ENCODE measurements at regions not wholly inside any gene's neighbourhood (a gene's known extent, or its start where the extent isn't known, plus 50 kb on each side); places are given as distances from the start of the nearest gene placed in this dataset.
"Not testable (repeated sequence)": the region's sequence is repeated elsewhere in the genome, so short reads cannot be mapped to it uniquely, and the experiment has no call there.

GRCh38 chr1:178572604-178573003, 59.7 kb downstream of the TEX35 start:
- no peak for DNase-seq

DNA sequence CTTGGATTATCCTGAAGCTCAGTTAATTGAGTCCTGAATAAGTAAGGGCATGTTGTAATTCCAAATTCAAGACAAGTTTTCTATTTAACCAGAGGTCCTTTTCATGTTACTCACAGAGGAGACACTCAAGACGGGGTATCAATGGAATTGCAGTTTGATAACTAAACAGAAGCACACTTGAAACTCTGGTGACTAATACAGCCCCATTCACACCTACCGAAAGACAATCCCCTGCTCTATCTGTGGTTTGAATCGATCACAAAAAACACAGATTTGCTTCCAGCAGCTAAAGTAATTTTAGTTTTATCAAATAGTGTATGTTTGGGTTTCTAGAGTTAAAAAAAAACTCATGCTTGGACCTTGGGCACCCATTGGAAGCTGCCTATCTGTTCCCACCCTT, 60.4 kb downstream of the TEX35 start:
- DNase-seq: no peak

- no peak for DNase-seq
Observed at GRCh38 chr1:178574345-178574744, 61.4 kb downstream of the TEX35 start.

- DNase-seq: no peak
Observed at GRCh38 chr1:178575611-178576361, 62.9 kb downstream of the TEX35 start.

GRCh38 chr1:178576841-178577240, 63.9 kb downstream of the TEX35 start:
- no peak for DNase-seq

- no peak for DNase-seq
Observed at GRCh38 chr1:178577882-178578281, 65.0 kb downstream of the TEX35 start.

DNA sequence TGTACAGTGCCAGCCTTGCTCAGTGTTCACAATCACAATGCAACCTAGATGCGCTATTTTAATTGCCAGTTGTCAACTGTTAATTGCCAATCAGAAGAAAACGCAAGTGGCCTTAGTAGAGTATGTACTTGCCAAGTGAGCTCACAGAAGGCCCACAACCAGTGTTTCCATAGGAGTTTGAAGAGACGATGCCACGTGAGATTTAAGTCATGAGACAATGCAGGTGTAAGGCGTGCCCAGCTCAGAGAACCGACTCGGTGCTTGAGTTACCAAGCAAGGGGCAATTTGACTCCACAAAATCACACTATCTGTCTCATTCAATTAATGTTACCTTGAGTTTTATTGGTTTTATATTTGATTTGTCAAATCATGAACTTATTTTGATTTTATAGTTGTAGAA, 65.6 kb downstream of the TEX35 start:
- no peak for DNase-seq

GRCh38 chr1:178579095-178579494, 66.2 kb downstream of the TEX35 start:
- DNase-seq: no peak

GRCh38 chr1:178579562-178579961, 66.7 kb downstream of the TEX35 start:
- no peak for DNase-seq

- DNase-seq: no peak
Observed at GRCh38 chr1:178580096-178580495, 67.2 kb downstream of the TEX35 start.

DNA sequence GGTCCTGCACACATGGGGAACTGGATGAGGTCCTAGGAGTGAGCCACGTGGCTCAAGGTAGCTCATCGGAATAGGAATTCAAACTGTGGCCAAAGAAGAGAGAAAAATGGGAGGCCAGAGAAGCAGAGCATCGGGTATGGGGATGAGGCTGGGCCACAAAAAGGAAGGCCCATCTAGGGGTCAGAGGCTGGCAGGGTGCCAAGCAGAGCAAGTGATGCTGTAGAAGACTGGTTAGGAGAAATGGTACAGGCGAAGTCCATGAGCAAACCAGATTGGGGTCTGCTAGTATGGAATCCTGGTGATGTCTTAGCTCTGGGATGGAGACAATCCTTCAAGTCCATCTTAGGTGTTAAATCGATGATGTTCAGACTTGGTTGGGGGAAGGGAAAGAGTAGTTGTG, 68.0 kb downstream of the TEX35 start:
- no peak for DNase-seq

GRCh38 chr1:178581351-178582303, 68.7 kb downstream of the TEX35 start:
- no peak for DNase-seq

DNA sequence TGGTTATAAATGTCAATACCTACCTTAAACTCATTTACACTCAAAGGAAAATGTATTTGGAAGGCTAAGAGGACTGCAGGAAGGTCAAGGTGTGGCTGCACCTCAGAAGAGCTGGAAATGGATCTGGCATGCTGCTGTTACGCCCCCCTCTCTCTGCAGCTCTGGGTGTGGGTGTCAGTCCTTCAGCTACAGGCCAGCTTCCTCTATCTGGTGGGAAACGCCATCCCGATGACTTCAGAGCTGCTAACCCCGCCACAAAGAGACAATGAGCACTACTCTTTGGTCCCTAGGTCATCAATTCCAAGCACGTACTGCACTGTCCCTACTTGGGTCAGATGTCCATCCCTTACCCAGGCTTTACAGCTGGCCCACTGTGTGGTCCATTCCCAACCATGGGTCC, 74.2 kb downstream of the TEX35 start:
- DNase-seq: no peak

- DNase-seq: no peak
Observed at GRCh38 chr1:178587975-178588374, 75.1 kb downstream of the TEX35 start.

DNA sequence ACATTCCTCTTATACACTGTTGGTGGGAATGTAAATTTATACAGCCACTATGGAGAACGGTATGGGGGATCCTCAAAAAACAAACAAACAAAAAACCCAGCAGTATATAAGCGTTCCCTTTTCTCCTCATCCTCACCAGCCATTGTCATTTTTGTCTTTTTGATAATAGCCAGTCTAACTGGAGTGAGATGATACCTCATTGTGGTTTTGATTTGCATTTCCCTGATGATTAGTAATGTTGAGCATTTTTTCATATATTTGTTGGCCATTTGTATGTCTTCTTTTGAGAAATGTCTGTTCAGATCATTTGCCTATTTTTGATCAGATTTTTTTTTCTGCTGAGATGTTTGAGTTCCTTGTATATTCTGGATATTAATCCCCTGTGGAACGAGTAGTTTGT, 76.1 kb downstream of the TEX35 start:
- not testable (repeated sequence) for DNase-seq

- DNase-seq: not testable (repeated sequence)
Observed at GRCh38 chr1:178591811-178592210, 78.9 kb downstream of the TEX35 start.

DNA sequence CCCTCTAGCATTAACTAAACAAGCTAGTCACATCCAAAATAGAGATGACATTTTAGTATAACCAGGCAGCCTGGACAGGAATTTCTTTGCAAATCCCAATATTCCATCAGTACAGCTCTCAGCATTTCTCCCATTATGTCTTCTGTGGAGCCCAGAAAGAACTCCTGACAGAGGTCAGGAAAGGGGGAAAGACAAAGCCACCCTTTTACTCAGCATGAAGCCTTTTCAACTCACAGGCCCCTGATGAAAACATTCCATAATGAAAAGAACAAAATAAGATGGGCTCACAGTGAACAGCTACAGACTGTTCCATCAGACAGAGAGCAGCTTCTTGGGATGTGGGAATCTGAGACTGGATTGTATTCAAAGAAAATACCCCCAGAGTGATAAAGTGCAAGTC, 80.6 kb downstream of the TEX35 start:
- no peak for DNase-seq

DNA sequence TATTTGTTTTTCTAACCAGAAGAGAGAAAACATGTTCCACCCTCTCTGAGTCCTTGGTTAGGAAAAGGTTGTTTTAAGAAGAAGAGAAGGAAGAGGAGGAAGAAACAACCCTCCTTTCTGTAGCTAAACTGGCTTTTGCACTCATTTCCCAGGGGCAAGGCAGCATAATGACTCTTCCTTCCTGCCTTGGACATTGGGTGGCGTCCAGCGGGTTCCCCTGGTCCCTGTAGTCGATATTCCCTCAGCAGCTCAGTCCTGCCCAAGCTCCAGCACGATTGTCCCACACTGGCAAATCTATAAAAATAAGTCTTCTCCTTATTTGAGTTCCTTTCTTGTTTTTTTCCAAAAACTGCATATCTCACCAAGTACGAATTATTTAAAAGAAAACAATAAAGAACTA, 81.2 kb downstream of the TEX35 start:
- DNase-seq: no peak

DNA sequence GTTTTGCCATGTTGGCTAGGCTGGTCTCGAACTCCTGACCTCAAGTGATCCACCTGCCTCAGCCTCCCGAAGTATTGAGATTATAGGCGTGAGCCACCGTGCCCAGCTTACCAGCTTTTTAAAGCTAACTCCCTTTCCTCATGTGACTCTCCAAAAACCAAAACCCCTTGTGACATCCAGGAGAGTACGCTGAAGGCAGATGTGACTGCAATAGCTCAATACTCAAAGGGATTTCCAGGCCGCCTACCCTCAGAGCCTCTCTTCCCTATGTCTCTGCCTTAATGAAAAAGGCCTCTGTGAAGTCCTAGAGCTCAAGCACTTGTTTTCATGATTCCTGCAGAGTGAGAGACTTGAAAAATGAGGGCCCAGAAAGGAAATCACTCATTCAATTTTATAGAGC, 82.6 kb downstream of the TEX35 start:
- DNase-seq: no peak

GRCh38 chr1:178599087-178599486, 86.2 kb downstream of the TEX35 start:
- no peak for DNase-seq

- no peak for DNase-seq
Observed at GRCh38 chr1:178599745-178600144, 86.8 kb downstream of the TEX35 start.

GRCh38 chr1:178603926-178604325, 91.0 kb downstream of the TEX35 start:
- DNase-seq: no peak

GRCh38 chr1:178606839-178607238, 93.9 kb downstream of the TEX35 start:
- no peak for DNase-seq

Measured in islet precursor cell (in vitro differentiated cells).